Prostate gland (tissue), 2 donors: ENCODE measurements at regions not wholly inside any gene's neighbourhood (a gene's known extent, or its start where the extent isn't known, plus 50 kb on each side); places are given as distances from the start of the nearest gene placed in this dataset.

Source experiments
- DNase-seq: peaks from one replicate; pipeline ENCODE4 v3.0.0-alpha.2; 2019; ENCODE audit warnings: low spot score
- H3K27ac ChIP-seq, 2 donors: fragments of 200-600 bp; sonication (generic); 2 replicates each; pipeline ENCODE4 v1.5.1; 2017 to 2019
- H3K27me3 ChIP-seq: fragments of 200-600 bp; sonication (generic); replicated peaks from 2 replicates; pipeline ENCODE4 v1.5.1; 2019; ENCODE audit not compliant: insufficient read depth
- H3K36me3 ChIP-seq, 2 donors: fragments of 200-600 bp; sonication (generic); 1 replicate in 1 of 2; 2 replicates in 1 of 2; pipeline versions ENCODE4 v1.5.1 to v1.8.1; 2017 to 2019
- H3K4me1 ChIP-seq: fragments of 200-600 bp; sonication (generic); replicated peaks from 2 replicates; pipeline ENCODE4 v1.5.1; 2019
- H3K4me3 ChIP-seq, 2 donors: fragments of 200-600 bp; sonication (generic); 2 replicates each; pipeline ENCODE4 v1.5.1; 2017 to 2019
- H3K9me3 ChIP-seq: fragments of 200-600 bp; sonication (generic); 2 replicates; pipeline ENCODE4 v1.5.1; 2017
- CTCF ChIP-seq, 4 experiments: fragments of 200-600 bp in 2 of 4; fragments of 450-650 bp in 2 of 4; sonication (generic) in 2 of 4; IDR thresholded peaks; 1 replicate in 3 of 4; 2 replicates in 1 of 4; pipeline ENCODE4 v1.5.1; 2016 to 2019; ENCODE audit warnings: antibody characterized with exemption in 4 of 4, mild to moderate bottlenecking in 2 of 4, moderate library complexity in 2 of 4
- POLR2A ChIP-seq: fragments of 450-650 bp; IDR thresholded peaks from one replicate; pipeline ENCODE4 v1.6.1; 2016; ENCODE audit warnings: antibody characterized with exemption, mild to moderate bottlenecking
- POLR2AphosphoS5 ChIP-seq: sonication (generic); formaldehyde crosslinking; IDR thresholded peaks from one replicate; pipeline ENCODE4 v1.6.1; 2017; ENCODE audit warnings: antibody characterized with exemption
- WGBS: methylation state at CpG from one replicate; pipeline ENCODE4 v1.1.5; 2018; 5-methylcytosine and 5-hydroxymethylcytosine counted together
- intact Hi-C: fragments of 100-400 bp; cut with DNase I; formaldehyde crosslinking; loops from one replicate; pipeline ENCODE4 v1.14.2; 2022

- no peak for TF ChIP-seq POLR2AphosphoS5
- no peak for TF ChIP-seq POLR2A
- no peak for TF ChIP-seq CTCF (IDR thresholded peaks at IDR 0.05)
- no peaks in the 10 kb centered on the region for H3K9me3 ChIP-seq
- no peak overlapping the region for H3K4me3 ChIP-seq
- H3K27me3 ChIP-seq: no peaks in the 10 kb centered on the region
- intact Hi-C loops: no loop called here
- H3K36me3 ChIP-seq: no peaks in the 10 kb centered on the region
- H3K27ac ChIP-seq: no peak overlapping the region
- H3K4me1 ChIP-seq: no peaks in the 10 kb centered on the region
- no peak for DNase-seq
Observed at GRCh38 chr1:97996880-97997279, 76.0 kb upstream of the DPYD start.

GRCh38 chr1:97989094-97989680, 68.4 kb upstream of the DPYD start:
- no peak overlapping the region for H3K4me3 ChIP-seq
- intact Hi-C loops: no loop called here
- no peak for TF ChIP-seq POLR2AphosphoS5
- no peak for TF ChIP-seq CTCF (IDR thresholded peaks at IDR 0.05)
- H3K36me3 ChIP-seq: no peaks in the 10 kb centered on the region
- no peak overlapping the region for H3K27ac ChIP-seq
- no peaks in the 10 kb centered on the region for H3K4me1 ChIP-seq
- no peaks in the 10 kb centered on the region for H3K9me3 ChIP-seq
- H3K27me3 ChIP-seq: no peaks in the 10 kb centered on the region
- WGBS: 82% methylated on average over 4 of the region's 4 CpGs
- no peak for DNase-seq

GRCh38 chr1:97986041-97987005, 65.5 kb upstream of the DPYD start:
- H3K36me3 ChIP-seq: no peaks in the 10 kb centered on the region
- 88% methylated on average over 15 of the region's 15 CpGs for WGBS
- no peak overlapping the region for H3K4me3 ChIP-seq
- H3K27me3 ChIP-seq: no peaks in the 10 kb centered on the region
- no peak for TF ChIP-seq POLR2A
- no peak for TF ChIP-seq CTCF (IDR thresholded peaks at IDR 0.05)
- no peak for TF ChIP-seq POLR2AphosphoS5
- H3K4me1 ChIP-seq: no peaks in the 10 kb centered on the region
- no peak for DNase-seq
- H3K27ac ChIP-seq: no peak overlapping the region
- intact Hi-C loops: no loop called here
- H3K9me3 ChIP-seq: no peaks in the 10 kb centered on the region

- no peak overlapping the region for H3K27ac ChIP-seq
- 81% methylated on average over 2 of the region's 2 CpGs for WGBS
- TF ChIP-seq POLR2A: no peak
- no peak for TF ChIP-seq CTCF (IDR thresholded peaks at IDR 0.05)
- TF ChIP-seq POLR2AphosphoS5: no peak
Observed at GRCh38 chr1:97983126-97983525, 62.3 kb upstream of the DPYD start.

GRCh38 chr1:97980530-97980929, 59.7 kb upstream of the DPYD start:
- H3K4me3 ChIP-seq: no peak overlapping the region
- H3K27me3 ChIP-seq: no peaks in the 10 kb centered on the region
- WGBS: 45% methylated on average over 2 of the region's 2 CpGs
- H3K27ac ChIP-seq: no peak overlapping the region
- H3K4me1 ChIP-seq: no peaks in the 10 kb centered on the region
- H3K36me3 ChIP-seq: no peaks in the 10 kb centered on the region
- intact Hi-C loops: no loop called here
- TF ChIP-seq POLR2AphosphoS5: no peak
- TF ChIP-seq CTCF (IDR thresholded peaks at IDR 0.05): no peak
- TF ChIP-seq POLR2A: no peak
- H3K9me3 ChIP-seq: no peaks in the 10 kb centered on the region
- DNase-seq: no peak

More at GRCh38 chr1:97983126-97983525, 62.3 kb upstream of the DPYD start:
- H3K4me1 ChIP-seq: no peaks in the 10 kb centered on the region
- no peaks in the 10 kb centered on the region for H3K36me3 ChIP-seq
- intact Hi-C loops: no loop called here
- DNase-seq: no peak
- no peaks in the 10 kb centered on the region for H3K27me3 ChIP-seq
- no peaks in the 10 kb centered on the region for H3K9me3 ChIP-seq
- no peak overlapping the region for H3K4me3 ChIP-seq
